ENCODE measurements at regions not wholly inside any gene's neighbourhood (a gene's known extent, or its start where the extent isn't known, plus 50 kb on each side); places are given as distances from the start of the nearest gene placed in this dataset.

DNA sequence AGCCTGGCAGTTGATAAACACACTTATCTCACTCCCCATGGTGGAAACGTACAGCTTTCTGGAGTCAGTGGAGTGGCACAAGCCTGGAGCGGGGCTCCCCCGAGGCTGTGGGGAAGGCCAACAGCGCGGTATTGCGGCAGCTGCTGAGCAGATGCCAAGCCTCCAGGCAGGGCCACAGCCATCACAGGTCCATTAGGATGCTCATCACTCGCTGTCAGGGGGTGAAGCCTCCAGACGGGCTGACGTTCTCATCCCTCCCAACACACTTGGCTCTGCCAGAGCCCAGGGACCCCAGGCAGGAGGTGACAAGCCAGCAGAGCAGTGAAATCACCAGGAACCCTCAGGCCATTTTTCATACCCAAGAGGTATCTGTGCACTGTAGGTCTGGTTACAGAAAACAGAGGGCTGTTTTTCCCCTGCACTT is 529.2 kb upstream of the KLHL29 start:
- intact Hi-C loops (cut with DNase I; ENCODE audit: low total_unique reads), result no loop called here
- H3K4me3 ChIP-seq, result no peak overlapping the region
- H3K27me3 ChIP-seq, result no peaks in the 10 kb centered on the region
- DNase-seq, result no peak
- no peak for TF ChIP-seq CTCF (IDR thresholded peaks at IDR 0.05)
- no peaks in the 10 kb centered on the region for H3K36me3 ChIP-seq
- no peaks in the 10 kb centered on the region for H3K9me3 ChIP-seq
- no peaks in the 10 kb centered on the region for H3K4me1 ChIP-seq
- H3K27ac ChIP-seq, result no peak overlapping the region

GRCh38 chr2:22867973-22868372 is 517.0 kb upstream of the KLHL29 start:
- H3K27ac ChIP-seq, result no peak overlapping the region
- H3K9me3 ChIP-seq, result no peaks in the 10 kb centered on the region
- no peak overlapping the region for H3K4me3 ChIP-seq
- TF ChIP-seq CTCF (IDR thresholded peaks at IDR 0.05), result no peak
- H3K36me3 ChIP-seq, result no peaks in the 10 kb centered on the region
- DNase-seq, result no peak
- intact Hi-C loops (cut with DNase I; ENCODE audit: low total_unique reads), result no loop called here
- no peaks in the 10 kb centered on the region for H3K27me3 ChIP-seq
- H3K4me1 ChIP-seq, result no peaks in the 10 kb centered on the region

- no peak for TF ChIP-seq CTCF (IDR thresholded peaks at IDR 0.05)
- intact Hi-C loops (cut with DNase I; ENCODE audit: low total_unique reads), result no loop called here
Observed at GRCh38 chr2:22878121-22878520, 506.9 kb upstream of the KLHL29 start.

DNA sequence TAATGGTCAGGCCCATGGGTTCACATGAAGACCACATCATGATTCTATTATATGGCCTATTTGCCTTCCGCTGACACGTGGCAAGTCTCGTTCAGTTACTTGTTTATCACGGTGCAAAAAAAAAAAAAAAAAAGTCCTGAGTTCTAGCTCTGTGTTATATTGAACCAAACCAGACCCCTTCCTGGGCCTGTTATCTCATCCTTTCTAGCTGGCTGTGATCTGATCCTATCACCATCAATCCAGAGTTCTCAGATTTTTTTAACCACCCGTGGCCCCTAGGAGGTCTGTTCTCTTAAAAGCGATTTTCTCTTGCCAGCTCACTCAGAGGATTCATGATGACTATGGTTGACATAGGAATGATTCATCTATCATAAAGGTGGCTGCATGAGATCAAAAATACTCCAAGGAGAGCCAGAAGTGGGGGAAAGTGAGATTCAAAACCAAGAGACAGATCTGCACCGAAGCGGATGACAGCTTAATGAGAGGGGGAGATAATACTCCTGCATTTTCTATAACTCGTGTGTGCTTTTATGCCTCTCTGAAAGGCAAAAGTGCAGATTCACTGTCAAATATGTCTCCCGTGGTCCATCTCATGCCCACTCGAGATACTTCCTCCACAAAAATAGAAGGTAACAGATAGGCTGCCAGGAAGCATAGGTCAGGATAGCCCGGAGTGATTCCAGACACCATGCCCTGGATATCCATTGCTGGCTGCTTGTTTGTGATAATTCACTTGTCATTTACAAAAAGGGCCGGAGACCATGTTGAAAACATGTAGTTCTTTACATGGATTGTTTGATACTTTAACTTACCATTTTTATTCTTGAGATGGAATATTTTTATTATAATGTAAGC is 505.7 kb upstream of the KLHL29 start:
- no peak overlapping the region for H3K27ac ChIP-seq
- intact Hi-C loops (cut with DNase I; ENCODE audit: low total_unique reads), result no loop called here
- no peak for TF ChIP-seq CTCF (IDR thresholded peaks at IDR 0.05)
- H3K36me3 ChIP-seq, result no peaks in the 10 kb centered on the region
- no peaks in the 10 kb centered on the region for H3K27me3 ChIP-seq
- no peaks in the 10 kb centered on the region for H3K4me1 ChIP-seq
- peaks cover 0 to 11% (median 0%) of the 10 kb centered on the region in 3 donors for H3K9me3 ChIP-seq
- DNase-seq, result no peak
- H3K4me3 ChIP-seq, result no peak overlapping the region

More at GRCh38 chr2:22878121-22878520, 506.9 kb upstream of the KLHL29 start:
- no peaks in the 10 kb centered on the region for H3K36me3 ChIP-seq
- no peak for DNase-seq
- H3K27ac ChIP-seq, result no peak overlapping the region
- peaks cover 0 to 11% (median 0%) of the 10 kb centered on the region in 3 donors for H3K9me3 ChIP-seq
- H3K27me3 ChIP-seq, result no peaks in the 10 kb centered on the region
- H3K4me3 ChIP-seq, result no peak overlapping the region
- no peaks in the 10 kb centered on the region for H3K4me1 ChIP-seq

- Histone ChIP-seq H3K4me3 (no peak overlapping the region), H3K4me1 (no peaks in the 10 kb centered on the region), H3K27ac (no peak overlapping the region), H3K36me3 (no peaks in the 10 kb centered on the region), H3K27me3 (no peaks in the 10 kb centered on the region), H3K9me3 (peaks cover 0 to 10% (median 0%) of the 10 kb centered on the region in 3 donors)
- intact Hi-C loops (cut with DNase I; ENCODE audit: low total_unique reads), result no loop called here
- DNase-seq, result no peak
- no peak for TF ChIP-seq CTCF (IDR thresholded peaks at IDR 0.05)
Observed at GRCh38 chr2:22880161-22880560, 504.8 kb upstream of the KLHL29 start.
